ENCODE measurements at regions not wholly inside any gene's neighbourhood (a gene's known extent, or its start where the extent isn't known, plus 50 kb on each side); places are given as distances from the start of the nearest gene placed in this dataset.

DNA sequence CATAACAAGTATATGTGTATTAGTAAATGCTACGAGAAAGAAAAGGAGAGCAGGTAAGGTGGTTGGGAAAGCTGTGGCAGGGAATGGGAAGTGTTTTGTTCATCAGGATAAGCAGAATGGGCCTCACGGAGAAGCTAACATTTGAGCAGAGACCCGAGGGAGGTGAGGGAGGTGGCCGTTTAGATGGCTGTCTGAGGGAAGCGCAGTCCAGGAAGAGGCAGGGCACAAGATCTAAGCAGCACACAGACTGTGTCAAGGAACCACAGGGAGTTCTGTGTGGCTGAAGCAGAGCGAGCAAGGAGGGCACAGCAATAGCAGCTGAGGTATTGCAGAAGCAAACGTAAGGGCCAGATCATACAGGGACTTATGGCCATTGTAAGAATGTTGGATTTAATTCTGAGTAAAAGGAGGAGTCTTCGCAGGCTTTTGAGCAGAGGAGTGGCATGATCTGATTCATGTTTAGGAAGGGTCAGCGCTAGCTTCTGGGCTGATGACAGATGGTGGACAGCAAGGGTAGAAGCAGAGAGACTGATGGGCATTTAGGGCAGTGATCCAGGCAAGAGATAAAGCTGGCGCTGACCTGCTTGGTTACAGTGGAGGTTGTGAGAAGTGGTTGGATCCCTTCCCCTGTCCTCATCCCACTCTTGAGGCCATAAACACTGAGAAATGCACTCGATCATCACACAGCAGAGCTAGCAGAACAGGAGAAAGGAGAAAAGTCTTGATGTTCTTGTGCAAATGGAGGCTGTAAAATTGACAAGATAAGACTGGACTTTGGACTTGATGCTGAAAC lies 199.9 kb downstream of the LACC1 start:
- no peak for DNase-seq (ENCODE audit: insufficient read length, low spot score)
- no peak for FAIRE-seq
- no peak for TF ChIP-seq TAF1 (IDR thresholded peaks at IDR 0.05; ENCODE audit: low read depth, low read length)
- no peak for TF ChIP-seq SPI1 (IDR thresholded peaks at IDR 0.05; ENCODE audit: low read depth, low read length)
- TF ChIP-seq PAX5 (IDR thresholded peaks at IDR 0.05; ENCODE audit: insufficient read depth, low read length, severe bottlenecking), result no peak
- no peak for TF ChIP-seq POU2F2 (IDR thresholded peaks at IDR 0.05; ENCODE audit: low read depth, low read length)
- no peak for TF ChIP-seq POLR2AphosphoS5 (IDR thresholded peaks at IDR 0.05; ENCODE audit: low read depth, low read length)
- TF ChIP-seq POLR2A (IDR thresholded peaks at IDR 0.05; ENCODE audit: low read depth, low read length), result no peak

GRCh38 chr13:44084146-44084545 lies 204.4 kb downstream of the LACC1 start:
- DNase-seq (ENCODE audit: insufficient read length, low spot score) (no peak), FAIRE-seq (no peak)
- no peak for TF ChIP-seq SPI1 (IDR thresholded peaks at IDR 0.05; ENCODE audit: low read depth, low read length)
- no peak for TF ChIP-seq TAF1 (IDR thresholded peaks at IDR 0.05; ENCODE audit: low read depth, low read length)
- no peak for TF ChIP-seq POU2F2 (IDR thresholded peaks at IDR 0.05; ENCODE audit: low read depth, low read length)

DNA sequence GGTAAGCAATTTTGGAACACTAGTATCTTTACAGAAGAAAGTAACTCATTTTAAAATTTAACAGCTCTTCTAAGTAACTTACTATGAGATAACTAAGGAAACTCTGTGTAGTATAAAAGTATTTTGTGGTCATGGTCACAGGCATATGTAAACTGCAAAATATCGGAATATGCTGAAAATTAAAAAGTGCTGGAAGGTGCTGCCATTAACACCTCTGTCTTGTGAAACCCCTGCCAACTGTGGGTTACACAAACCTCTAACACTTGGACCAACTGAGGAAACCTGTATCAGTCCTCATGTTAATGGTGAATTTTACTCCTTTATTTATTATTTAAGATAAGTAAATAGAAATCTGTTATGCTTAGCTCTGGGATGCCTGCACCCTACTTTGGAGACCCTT lies 206.7 kb downstream of the LACC1 start:
- no peak for FAIRE-seq

GRCh38 chr13:44088411-44088810 lies 208.7 kb downstream of the LACC1 start:
- TF ChIP-seq PAX5 (IDR thresholded peaks at IDR 0.05; ENCODE audit: insufficient read depth, low read length, severe bottlenecking) (no peak), POLR2A (IDR thresholded peaks at IDR 0.05; ENCODE audit: low read depth, low read length) (no peak)
- FAIRE-seq (no peak), DNase-seq (ENCODE audit: insufficient read length, low spot score) (no peak)

More for the DNA sequence above, 206.7 kb downstream of the LACC1 start:
- TF ChIP-seq POLR2A (IDR thresholded peaks at IDR 0.05; ENCODE audit: low read depth, low read length) (no peak), PAX5 (IDR thresholded peaks at IDR 0.05; ENCODE audit: insufficient read depth, low read length, severe bottlenecking) (no peak), SPI1 (IDR thresholded peaks at IDR 0.05; ENCODE audit: low read depth, low read length) (no peak), POLR2AphosphoS5 (IDR thresholded peaks at IDR 0.05; ENCODE audit: low read depth, low read length) (no peak), POU2F2 (IDR thresholded peaks at IDR 0.05; ENCODE audit: low read depth, low read length) (no peak), TAF1 (IDR thresholded peaks at IDR 0.05; ENCODE audit: low read depth, low read length) (no peak)
- no peak for DNase-seq (ENCODE audit: insufficient read length, low spot score)

- peak; percentile 61 for TF ChIP-seq SPI1 (IDR thresholded peaks at IDR 0.05; ENCODE audit: low read depth, low read length)
- no peak for TF ChIP-seq PAX5 (IDR thresholded peaks at IDR 0.05; ENCODE audit: insufficient read depth, low read length, severe bottlenecking)
- TF ChIP-seq POLR2AphosphoS5 (IDR thresholded peaks at IDR 0.05; ENCODE audit: low read depth, low read length), result no peak
- DNase-seq (ENCODE audit: insufficient read length, low spot score) (no peak), FAIRE-seq (no peak)
Measured at GRCh38 chr13:44088991-44089413, 209.3 kb downstream of the LACC1 start.

DNA sequence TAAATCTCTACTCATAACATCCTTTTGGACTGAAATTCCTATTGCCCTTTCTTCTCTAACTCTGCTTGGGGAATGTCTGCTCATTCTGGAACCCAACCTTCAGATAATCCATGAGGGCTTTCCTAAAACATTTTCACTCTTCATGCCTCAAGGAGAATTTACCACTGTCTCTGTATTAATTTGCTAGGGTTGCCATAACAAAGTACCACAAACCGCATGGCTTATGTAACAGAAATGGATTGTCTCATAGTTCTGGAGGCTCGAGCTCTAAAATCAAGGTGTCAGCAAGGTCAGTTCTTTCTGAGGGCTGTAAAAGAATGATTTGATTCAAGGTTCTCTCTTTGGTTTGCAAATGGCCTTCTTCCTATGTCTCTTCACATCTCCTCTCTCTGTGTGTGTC lies 209.7 kb downstream of the LACC1 start:
- DNase-seq (ENCODE audit: insufficient read length, low spot score) (no peak), FAIRE-seq (no peak)
- TF ChIP-seq SPI1 (IDR thresholded peaks at IDR 0.05; ENCODE audit: low read depth, low read length) (no peak), POLR2AphosphoS5 (IDR thresholded peaks at IDR 0.05; ENCODE audit: low read depth, low read length) (no peak), POLR2A (IDR thresholded peaks at IDR 0.05; ENCODE audit: low read depth, low read length) (no peak), PAX5 (IDR thresholded peaks at IDR 0.05; ENCODE audit: insufficient read depth, low read length, severe bottlenecking) (no peak), TAF1 (IDR thresholded peaks at IDR 0.05; ENCODE audit: low read depth, low read length) (no peak), POU2F2 (IDR thresholded peaks at IDR 0.05; ENCODE audit: low read depth, low read length) (no peak)

DNA sequence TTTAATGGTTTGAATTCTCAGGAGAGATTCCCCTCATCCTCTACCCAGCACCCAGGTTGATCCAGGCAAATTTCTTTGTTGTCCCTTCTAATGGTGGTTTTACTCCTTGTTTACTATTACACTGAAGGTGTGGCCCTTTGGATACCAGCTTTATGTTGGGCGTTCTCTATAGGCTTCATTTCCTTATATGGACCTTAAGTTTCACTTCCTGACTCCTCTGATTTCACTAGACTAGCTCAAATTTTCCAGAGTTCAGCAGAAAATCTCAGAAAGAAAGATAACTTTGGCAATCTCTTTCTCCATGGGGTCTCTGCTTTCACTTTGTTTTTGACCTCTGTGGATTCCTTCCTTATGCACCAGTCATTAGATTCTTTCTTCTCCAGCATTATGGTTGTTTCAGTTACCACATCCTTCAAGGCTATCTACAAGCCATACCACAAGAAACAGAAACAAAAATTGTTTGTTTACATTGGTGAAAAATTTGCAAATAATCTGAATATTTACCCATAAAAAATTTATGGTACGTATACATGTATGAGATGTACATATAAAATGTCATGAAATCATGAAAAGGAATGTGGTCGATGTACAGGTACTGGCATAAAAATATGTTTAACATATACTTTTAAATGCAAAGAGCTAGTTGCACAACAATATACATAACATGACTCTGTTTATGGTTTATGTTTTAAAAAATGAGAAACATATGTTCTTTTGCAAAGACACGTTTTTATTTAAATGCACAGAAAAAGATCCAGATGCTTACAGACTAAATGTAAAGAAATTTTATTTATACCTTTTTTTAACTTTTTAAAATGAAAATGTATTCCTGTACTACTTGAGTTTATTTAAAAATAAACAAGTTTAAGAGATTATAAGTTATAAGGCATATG lies 212.6 kb downstream of the LACC1 start:
- FAIRE-seq (no peak), DNase-seq (ENCODE audit: insufficient read length, low spot score) (no peak)
- TF ChIP-seq POU2F2 (IDR thresholded peaks at IDR 0.05; ENCODE audit: low read depth, low read length) (no peak), SPI1 (IDR thresholded peaks at IDR 0.05; ENCODE audit: low read depth, low read length) (no peak), PAX5 (IDR thresholded peaks at IDR 0.05; ENCODE audit: insufficient read depth, low read length, severe bottlenecking) (no peak), POLR2AphosphoS5 (IDR thresholded peaks at IDR 0.05; ENCODE audit: low read depth, low read length) (no peak), POLR2A (IDR thresholded peaks at IDR 0.05; ENCODE audit: low read depth, low read length) (no peak), TAF1 (IDR thresholded peaks at IDR 0.05; ENCODE audit: low read depth, low read length) (no peak)

DNA sequence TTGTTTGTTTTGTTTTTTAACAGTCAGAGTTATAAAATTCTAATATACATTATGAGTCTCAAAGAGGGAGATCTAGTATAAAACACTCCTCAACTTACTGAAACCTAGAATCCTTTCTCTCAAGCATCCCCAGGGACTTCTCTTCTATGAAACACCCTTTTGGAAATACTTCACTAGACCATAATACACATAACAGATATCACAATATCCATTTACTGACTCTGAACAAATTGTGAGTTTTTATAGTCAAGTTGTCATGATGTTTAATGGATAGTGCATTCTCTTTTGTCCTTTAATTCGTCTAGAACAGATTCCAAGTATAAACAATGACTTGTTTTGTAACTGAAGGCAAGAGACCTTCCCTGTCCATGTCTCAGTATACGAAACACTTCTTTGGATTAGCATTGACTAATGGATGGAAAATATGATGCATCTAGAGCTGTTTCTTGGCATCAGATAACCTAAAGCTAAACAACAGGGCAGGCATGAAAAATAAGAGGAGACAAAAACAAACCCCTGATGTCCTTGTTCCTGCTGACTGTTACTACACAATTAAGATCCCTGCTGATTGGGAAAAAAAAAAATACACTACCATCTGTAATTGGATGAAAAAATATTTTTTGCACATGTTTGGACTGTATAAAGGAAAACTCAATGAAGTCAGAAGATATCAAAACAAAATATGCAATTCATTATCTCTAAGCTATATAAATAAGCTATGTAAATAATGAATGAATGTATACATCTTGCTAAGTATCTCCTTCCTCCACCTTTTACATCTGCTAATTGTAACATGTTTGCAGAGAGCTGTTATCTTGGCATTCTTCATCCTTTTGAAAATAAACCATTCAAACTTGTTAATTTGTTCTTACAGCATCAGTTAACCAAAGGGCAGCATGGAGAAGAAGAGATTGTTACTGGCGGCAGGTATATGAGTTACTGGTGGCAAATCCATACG lies 214.2 kb downstream of the LACC1 start:
- no peak for TF ChIP-seq SPI1 (IDR thresholded peaks at IDR 0.05; ENCODE audit: low read depth, low read length)
- no peak for TF ChIP-seq TAF1 (IDR thresholded peaks at IDR 0.05; ENCODE audit: low read depth, low read length)
- TF ChIP-seq PAX5 (IDR thresholded peaks at IDR 0.05; ENCODE audit: insufficient read depth, low read length, severe bottlenecking), result no peak
- no peak for TF ChIP-seq POU2F2 (IDR thresholded peaks at IDR 0.05; ENCODE audit: low read depth, low read length)
- TF ChIP-seq POLR2AphosphoS5 (IDR thresholded peaks at IDR 0.05; ENCODE audit: low read depth, low read length), result no peak
- no peak for TF ChIP-seq POLR2A (IDR thresholded peaks at IDR 0.05; ENCODE audit: low read depth, low read length)
- DNase-seq (ENCODE audit: insufficient read length, low spot score), result no peak

GRCh38 chr13:44096901-44097300 lies 217.2 kb downstream of the LACC1 start:
- DNase-seq (ENCODE audit: insufficient read length, low spot score), result no peak
- no peak for TF ChIP-seq SPI1 (IDR thresholded peaks at IDR 0.05; ENCODE audit: low read depth, low read length)
- TF ChIP-seq TAF1 (IDR thresholded peaks at IDR 0.05; ENCODE audit: low read depth, low read length), result no peak
- no peak for TF ChIP-seq POLR2A (IDR thresholded peaks at IDR 0.05; ENCODE audit: low read depth, low read length)
- no peak for TF ChIP-seq POU2F2 (IDR thresholded peaks at IDR 0.05; ENCODE audit: low read depth, low read length)
- no peak for TF ChIP-seq POLR2AphosphoS5 (IDR thresholded peaks at IDR 0.05; ENCODE audit: low read depth, low read length)
- TF ChIP-seq PAX5 (IDR thresholded peaks at IDR 0.05; ENCODE audit: insufficient read depth, low read length, severe bottlenecking), result no peak
- no peak for FAIRE-seq

More for the DNA sequence above, 214.2 kb downstream of the LACC1 start:
- FAIRE-seq, result no peak
